Left ventricle myocardium inferior (tissue), 1 donor: ENCODE measurements at regions not wholly inside any gene's neighbourhood (a gene's known extent, or its start where the extent isn't known, plus 50 kb on each side); places are given as distances from the start of the nearest gene placed in this dataset.

ENCODE experiments used
- DNase-seq: peaks from one replicate; pipeline ENCODE4 v3.0.0-alpha.2; 2020
- H3K27ac ChIP-seq: fragments of 200-600 bp; replicated peaks from 2 replicates; pipeline ENCODE4 v1.8.0; 2021
- H3K27me3 ChIP-seq: fragments of 200-600 bp; 2 replicates; pipeline ENCODE4 v1.8.0; 2021; ENCODE audit warnings: low read depth
- H3K36me3 ChIP-seq: fragments of 200-600 bp; 2 replicates; pipeline ENCODE4 v1.8.0; 2021
- H3K4me1 ChIP-seq: fragments of 200-600 bp; 2 replicates; pipeline ENCODE4 v1.8.0; 2021
- H3K4me3 ChIP-seq: fragments of 200-600 bp; 2 replicates; pipeline ENCODE4 v1.8.0; 2021; ENCODE audit warnings: mild to moderate bottlenecking, moderate library complexity
- H3K9me3 ChIP-seq: fragments of 200-600 bp; replicated peaks from 2 replicates; pipeline ENCODE4 v1.8.0; 2021
- CTCF ChIP-seq: fragments of 200-600 bp; IDR thresholded peaks from 2 replicates; pipeline ENCODE4 v1.8.0; 2021; ENCODE audit warnings: antibody characterized with exemption, mild to moderate bottlenecking, borderline replicate concordance
- intact Hi-C: fragments of 100-400 bp; cut with micrococcal nuclease; formaldehyde crosslinking; loops from one replicate; pipeline ENCODE4 v1.11.0; 2022
- donor health status: DM: no; HTN: yes; CAD: no; lungs with severe emphysema.

- no peak overlapping the region for H3K27ac ChIP-seq
- no peak overlapping the region for H3K4me3 ChIP-seq
- TF ChIP-seq CTCF: no peak
- no peaks in the 10 kb centered on the region for H3K27me3 ChIP-seq
- intact Hi-C loops: no loop called here
- H3K4me1 ChIP-seq: no peaks in the 10 kb centered on the region
- DNase-seq: no peak
- peaks cover 16% of the 10 kb centered on the region for H3K9me3 ChIP-seq
- no peaks in the 10 kb centered on the region for H3K36me3 ChIP-seq
Observed at GRCh38 chr6:153882411-153882810, 156.6 kb upstream of the OPRM1 start.

- H3K27ac ChIP-seq: no peak overlapping the region
- H3K36me3 ChIP-seq: no peaks in the 10 kb centered on the region
- DNase-seq: no peak
- intact Hi-C loops: no loop called here
- H3K27me3 ChIP-seq: no peaks in the 10 kb centered on the region
- no peaks in the 10 kb centered on the region for H3K4me1 ChIP-seq
- no peak overlapping the region for H3K4me3 ChIP-seq
- no peak for TF ChIP-seq CTCF
- peaks cover 25% of the 10 kb centered on the region for H3K9me3 ChIP-seq
Observed at GRCh38 chr6:153873541-153873940, 165.5 kb upstream of the OPRM1 start.

GRCh38 chr6:153872946-153873345 is 166.1 kb upstream of the OPRM1 start:
- DNase-seq: no peak
- Histone ChIP-seq H3K9me3 (peaks cover 25% of the 10 kb centered on the region), H3K27ac (no peak overlapping the region), H3K27me3 (no peaks in the 10 kb centered on the region), H3K36me3 (no peaks in the 10 kb centered on the region), H3K4me1 (no peaks in the 10 kb centered on the region), H3K4me3 (no peak overlapping the region)
- intact Hi-C loops: no loop called here
- no peak for TF ChIP-seq CTCF

- H3K4me3 ChIP-seq: no peak overlapping the region
- DNase-seq: no peak
- H3K36me3 ChIP-seq: no peaks in the 10 kb centered on the region
- no peaks in the 10 kb centered on the region for H3K4me1 ChIP-seq
- H3K27me3 ChIP-seq: peaks cover 3% of the 10 kb centered on the region
- intact Hi-C loops: no loop called here
- no peak overlapping the region for H3K27ac ChIP-seq
- peaks cover 3% of the 10 kb centered on the region for H3K9me3 ChIP-seq
- no peak for TF ChIP-seq CTCF
Observed at GRCh38 chr6:153862927-153863326, 176.1 kb upstream of the OPRM1 start.

- Histone ChIP-seq H3K27ac (no peak overlapping the region), H3K9me3 (peaks cover 11% of the 10 kb centered on the region), H3K36me3 (no peaks in the 10 kb centered on the region), H3K4me3 (no peak overlapping the region), H3K27me3 (peaks cover 3% of the 10 kb centered on the region), H3K4me1 (no peaks in the 10 kb centered on the region)
- TF ChIP-seq CTCF: no peak
- DNase-seq: no peak
- intact Hi-C loops: no loop called here
Observed at GRCh38 chr6:153862139-153862538, 176.9 kb upstream of the OPRM1 start.

- H3K36me3 ChIP-seq: no peaks in the 10 kb centered on the region
- H3K27ac ChIP-seq: no peak overlapping the region
- no peaks in the 10 kb centered on the region for H3K4me1 ChIP-seq
- intact Hi-C loops: no loop called here
- H3K27me3 ChIP-seq: peaks cover 3% of the 10 kb centered on the region
- DNase-seq: no peak
- H3K4me3 ChIP-seq: no peak overlapping the region
- TF ChIP-seq CTCF: no peak
- H3K9me3 ChIP-seq: peaks cover 21% of the 10 kb centered on the region
Observed at GRCh38 chr6:153858529-153858928, 180.5 kb upstream of the OPRM1 start.
